Duodenal mucosa (tissue), 2 donors: ENCODE measurements at regions not wholly inside any gene's neighbourhood (a gene's known extent, or its start where the extent isn't known, plus 50 kb on each side); places are given as distances from the start of the nearest gene placed in this dataset.

Source experiments
- H3K27ac ChIP-seq: one replicate; pipeline ENCODE4 v1.7.0; 2013; ENCODE audit warnings: low read depth, low read length
- H3K27me3 ChIP-seq, 2 donors: one replicate each; pipeline ENCODE4 v1.7.0; 2013; ENCODE audit warnings: low read length in 2 of 2, control low read depth in 1 of 2; ENCODE audit not compliant: insufficient read depth in 2 of 2, control insufficient read depth in 1 of 2
- H3K36me3 ChIP-seq, 2 donors: one replicate each; pipeline ENCODE4 v1.7.0; 2013; ENCODE audit warnings: low read length in 2 of 2, control low read depth in 1 of 2; ENCODE audit not compliant: insufficient read depth in 2 of 2, control insufficient read depth in 1 of 2
- H3K4me1 ChIP-seq, 2 donors: one replicate each; pipeline ENCODE4 v1.7.0; 2013; ENCODE audit warnings: low read length in 2 of 2, control low read depth in 1 of 2; ENCODE audit not compliant: insufficient read depth in 2 of 2, control insufficient read depth in 1 of 2
- H3K4me3 ChIP-seq, 2 donors: one replicate each; pipeline ENCODE4 v1.7.0; 2013; ENCODE audit warnings: low read length in 2 of 2, low read depth in 1 of 2
- H3K9ac ChIP-seq, 2 donors: one replicate each; pipeline ENCODE4 v1.7.0; 2013; ENCODE audit warnings: low read length in 2 of 2, low read depth in 1 of 2
- H3K9me3 ChIP-seq, 2 donors: one replicate each; pipeline ENCODE4 v1.7.0; 2013; ENCODE audit warnings: low read length in 2 of 2, control low read depth in 1 of 2; ENCODE audit not compliant: control insufficient read depth in 1 of 2

DNA sequence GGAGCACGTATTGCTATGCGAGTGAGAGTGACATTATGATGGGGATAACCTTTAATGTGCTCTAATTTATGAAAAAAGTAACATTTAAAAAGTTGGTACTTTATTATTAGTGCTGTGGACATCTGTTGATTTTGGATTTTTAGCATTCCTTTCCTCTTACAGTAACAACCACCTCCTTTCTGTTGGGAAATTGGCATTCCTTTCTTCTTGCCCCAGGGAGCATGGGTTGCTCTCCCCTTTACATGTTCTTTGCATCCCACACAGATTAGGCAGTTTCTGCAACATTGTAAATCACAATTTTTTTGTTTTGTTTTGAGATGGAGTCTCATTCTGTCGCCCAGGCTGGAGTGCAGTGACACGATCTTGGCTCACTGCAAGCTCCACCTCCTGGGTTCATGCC is 300.2 kb downstream of the LPIN1 start:
- Histone ChIP-seq H3K9me3 (no peaks in the 10 kb centered on the region), H3K4me1 (no peaks in the 10 kb centered on the region), H3K36me3 (no peaks in the 10 kb centered on the region), H3K4me3 (no peak overlapping the region), H3K9ac (no peak overlapping the region), H3K27ac (no peak overlapping the region), H3K27me3 (no peaks in the 10 kb centered on the region)

- Histone ChIP-seq H3K9ac (no peak overlapping the region), H3K4me1 (no peaks in the 10 kb centered on the region), H3K27me3 (no peaks in the 10 kb centered on the region), H3K27ac (no peak overlapping the region), H3K4me3 (no peak overlapping the region), H3K36me3 (no peaks in the 10 kb centered on the region), H3K9me3 (no peaks in the 10 kb centered on the region)
Observed at GRCh38 chr2:12047761-12048160, 301.3 kb downstream of the LPIN1 start.

DNA sequence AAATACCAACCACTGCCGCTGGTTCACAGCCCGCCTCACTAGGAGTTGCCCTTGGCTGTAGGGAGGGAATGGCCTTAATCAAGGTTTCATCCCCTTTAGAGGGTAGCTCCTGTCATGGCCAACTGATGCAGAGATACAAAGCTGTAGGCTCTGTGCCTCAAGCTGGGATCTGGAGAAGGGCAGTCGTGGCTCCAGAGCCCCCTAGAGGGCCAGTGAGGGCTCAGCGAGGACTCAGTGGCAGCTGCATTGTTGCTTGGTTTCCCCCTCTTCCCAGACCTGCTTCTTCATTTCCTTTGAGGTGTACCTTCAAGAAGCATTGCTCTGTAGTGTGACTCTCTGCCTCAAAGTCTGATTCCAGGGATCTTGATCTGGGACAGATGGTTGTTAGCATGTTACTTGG is 302.1 kb downstream of the LPIN1 start:
- Histone ChIP-seq H3K9ac (no peak overlapping the region), H3K4me3 (no peak overlapping the region), H3K9me3 (no peaks in the 10 kb centered on the region), H3K27me3 (no peaks in the 10 kb centered on the region), H3K27ac (no peak overlapping the region), H3K4me1 (no peaks in the 10 kb centered on the region), H3K36me3 (no peaks in the 10 kb centered on the region)

DNA sequence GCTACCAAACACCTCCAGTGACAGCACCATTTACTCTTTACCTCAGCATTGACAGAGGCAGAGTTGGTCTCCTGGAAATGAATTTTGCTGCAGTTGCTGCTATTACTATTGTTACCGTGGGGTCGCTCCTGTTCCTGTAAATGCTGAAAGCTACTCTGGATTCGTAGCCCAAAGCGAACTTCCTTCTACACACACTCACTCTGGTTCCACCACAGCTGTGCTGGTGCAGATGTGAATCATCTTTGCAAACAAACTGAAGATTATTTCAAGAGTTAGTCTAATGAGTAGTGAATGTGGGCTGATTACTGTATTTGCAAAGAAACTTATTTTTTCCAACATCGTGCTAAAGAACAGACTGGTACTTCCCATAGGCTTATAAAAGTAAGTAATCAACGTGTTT is 304.0 kb downstream of the LPIN1 start:
- Histone ChIP-seq H3K4me3 (no peak overlapping the region), H3K27ac (no peak overlapping the region), H3K4me1 (no peaks in the 10 kb centered on the region), H3K9me3 (no peaks in the 10 kb centered on the region), H3K36me3 (no peaks in the 10 kb centered on the region), H3K27me3 (no peaks in the 10 kb centered on the region), H3K9ac (no peak overlapping the region)

DNA sequence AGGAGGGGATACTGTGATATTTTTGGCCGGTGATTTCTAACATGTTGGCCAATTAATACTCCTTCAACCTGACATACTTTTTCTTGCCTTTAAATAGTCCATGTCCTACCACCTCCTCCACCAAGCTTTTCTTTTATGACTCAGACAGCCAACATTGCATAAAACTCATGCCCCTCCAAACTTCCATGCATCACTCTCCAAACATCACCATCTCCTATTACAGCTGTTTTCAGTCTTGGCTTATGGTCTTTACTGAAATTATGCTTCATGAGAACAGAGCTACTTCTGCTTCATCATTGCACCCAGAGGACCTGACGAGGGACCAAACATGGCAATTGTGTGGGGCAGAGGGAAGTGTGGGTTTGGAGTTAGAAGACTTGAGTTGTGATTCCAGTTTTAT is 305.4 kb downstream of the LPIN1 start:
- H3K27ac ChIP-seq, result no peak overlapping the region
- no peak overlapping the region for H3K4me3 ChIP-seq
- H3K4me1 ChIP-seq, result peaks cover under 1 to 2% of the 10 kb centered on the region in 2 donors
- H3K9ac ChIP-seq, result no peak overlapping the region
- no peaks in the 10 kb centered on the region for H3K36me3 ChIP-seq
- no peaks in the 10 kb centered on the region for H3K9me3 ChIP-seq
- H3K27me3 ChIP-seq, result no peaks in the 10 kb centered on the region

DNA sequence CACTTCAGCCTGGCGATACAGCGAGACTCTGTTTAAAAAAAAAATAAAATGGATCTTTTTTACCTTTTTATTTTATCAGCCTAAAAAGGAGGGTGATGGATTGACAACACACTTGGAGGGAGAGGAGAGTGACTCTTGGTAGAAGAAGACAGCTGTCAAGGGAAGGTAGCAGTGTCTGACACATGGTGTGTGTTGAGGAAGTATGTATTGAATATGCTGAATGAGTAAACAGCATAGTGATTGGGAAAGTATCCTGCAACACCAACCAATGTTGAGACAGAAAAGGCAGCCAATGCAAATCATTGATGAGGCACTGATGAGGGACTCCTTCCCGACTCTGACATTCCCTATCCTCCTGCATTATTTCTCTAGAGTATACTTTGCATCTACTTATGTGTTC is 306.4 kb downstream of the LPIN1 start:
- Histone ChIP-seq H3K27me3 (no peaks in the 10 kb centered on the region), H3K4me1 (peaks cover 5 to 9% of the 10 kb centered on the region in 2 donors), H3K27ac (no peak overlapping the region), H3K9ac (no peak overlapping the region), H3K4me3 (no peak overlapping the region), H3K36me3 (no peaks in the 10 kb centered on the region), H3K9me3 (no peaks in the 10 kb centered on the region)

GRCh38 chr2:12054956-12055618 is 308.7 kb downstream of the LPIN1 start:
- no peak overlapping the region for H3K4me3 ChIP-seq
- H3K27me3 ChIP-seq, result peaks cover 0 to 3% of the 10 kb centered on the region in 2 donors
- no peak overlapping the region for H3K9ac ChIP-seq
- H3K4me1 ChIP-seq, result peaks cover 9 to 10% of the 10 kb centered on the region in 2 donors
- H3K9me3 ChIP-seq, result no peaks in the 10 kb centered on the region
- H3K27ac ChIP-seq, result no peak overlapping the region
- no peaks in the 10 kb centered on the region for H3K36me3 ChIP-seq

DNA sequence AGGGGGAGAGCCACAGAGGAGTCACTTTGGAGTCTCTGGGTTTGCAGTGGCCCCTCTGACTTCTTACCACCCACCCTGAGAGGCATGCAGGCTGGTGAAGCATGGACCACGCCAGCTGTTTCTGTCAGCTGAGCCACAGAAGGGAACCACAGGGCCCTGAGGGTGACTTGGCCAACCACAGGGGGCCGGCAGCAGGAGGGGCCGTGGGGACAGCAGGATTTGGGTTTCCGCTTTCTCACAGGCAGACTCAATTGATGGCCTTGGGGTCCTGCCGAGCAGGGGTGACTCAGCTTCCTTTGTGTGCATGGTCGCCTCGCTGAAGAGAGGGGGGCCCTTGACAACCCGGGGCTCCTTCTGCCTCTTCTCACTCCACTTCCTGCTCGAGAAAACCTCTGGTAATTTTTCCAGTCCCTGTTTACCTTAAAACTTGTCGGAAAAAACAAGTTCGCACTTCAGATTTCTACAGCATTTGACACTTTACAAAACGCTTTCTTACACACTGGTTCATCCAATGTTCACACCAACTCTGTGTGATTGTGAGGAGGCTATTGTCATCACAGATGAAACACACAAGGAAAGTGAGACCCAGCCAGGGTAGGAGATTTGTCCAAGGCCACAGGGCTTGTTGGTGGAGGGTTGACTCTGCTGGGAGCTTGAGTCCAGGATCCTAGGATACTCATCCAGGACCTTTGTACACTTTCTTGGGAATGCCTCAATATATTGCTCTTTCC is 311.2 kb downstream of the LPIN1 start:
- H3K27me3 ChIP-seq, result peaks cover 0 to 3% of the 10 kb centered on the region in 2 donors
- H3K4me3 ChIP-seq, result no peak overlapping the region
- H3K4me1 ChIP-seq, result peaks cover 9 to 10% of the 10 kb centered on the region in 2 donors
- H3K36me3 ChIP-seq, result no peaks in the 10 kb centered on the region
- H3K27ac ChIP-seq, result no peak overlapping the region
- H3K9me3 ChIP-seq, result no peaks in the 10 kb centered on the region
- no peak overlapping the region for H3K9ac ChIP-seq

DNA sequence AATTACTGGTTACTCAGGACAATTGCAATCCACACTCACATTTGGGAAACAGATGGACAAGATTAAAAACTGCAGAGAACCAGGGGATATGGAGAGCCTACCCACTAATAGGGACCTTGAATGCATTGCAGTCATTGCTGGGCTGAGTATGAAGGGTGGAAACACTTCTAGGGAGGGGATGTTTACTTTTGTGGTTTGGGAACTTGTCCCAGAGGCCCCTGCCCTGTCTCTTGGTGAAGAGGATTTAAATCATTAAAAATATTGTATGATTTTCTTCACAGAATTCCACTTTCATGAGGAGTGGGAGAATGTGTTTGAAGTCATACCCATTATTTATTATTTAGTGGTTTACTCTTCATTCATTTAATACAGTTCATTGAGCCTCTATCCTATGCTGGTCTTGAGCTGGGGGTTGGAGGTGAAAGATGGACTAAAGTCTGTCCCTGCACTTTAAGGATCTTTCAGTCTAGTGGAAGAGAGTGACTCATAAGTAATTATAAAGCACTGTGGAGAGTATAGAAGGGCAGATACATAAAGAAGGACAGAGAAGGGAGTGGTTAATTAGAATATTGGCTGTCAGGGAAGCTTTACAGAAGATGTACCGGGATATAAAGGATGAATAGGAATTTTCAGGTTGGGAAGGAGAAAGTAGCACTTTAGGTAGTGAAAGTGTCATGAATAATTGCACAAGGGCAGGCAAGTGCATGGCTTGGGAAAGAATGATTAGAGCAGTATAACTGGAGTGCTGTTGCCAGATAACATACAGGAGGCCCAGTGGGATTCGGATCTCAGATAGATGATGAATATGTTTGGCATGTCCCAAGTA is 313.4 kb downstream of the LPIN1 start:
- Histone ChIP-seq H3K4me3 (no peak overlapping the region), H3K9me3 (no peaks in the 10 kb centered on the region), H3K9ac (no peak overlapping the region), H3K4me1 (peaks cover 9 to 10% of the 10 kb centered on the region in 2 donors), H3K27me3 (peaks cover 0 to 3% of the 10 kb centered on the region in 2 donors), H3K36me3 (no peaks in the 10 kb centered on the region), H3K27ac (no peak overlapping the region)

- Histone ChIP-seq H3K27ac (no peak overlapping the region), H3K36me3 (no peaks in the 10 kb centered on the region), H3K4me1 (peaks cover 9 to 10% of the 10 kb centered on the region in 2 donors), H3K27me3 (peaks cover 0 to 3% of the 10 kb centered on the region in 2 donors), H3K9me3 (no peaks in the 10 kb centered on the region), H3K4me3 (no peak overlapping the region), H3K9ac (no peak overlapping the region)
Observed at GRCh38 chr2:12060886-12061285, 314.5 kb downstream of the LPIN1 start.
